ENCODE measurements at regions not wholly inside any gene's neighbourhood (a gene's known extent, or its start where the extent isn't known, plus 50 kb on each side); places are given as distances from the start of the nearest gene placed in this dataset.
"Not testable (repeated sequence)": the region's sequence is repeated elsewhere in the genome, so short reads cannot be mapped to it uniquely, and the experiment has no call there.

GRCh38 chr12:58419196-58419760 lies 477.9 kb downstream of the ATP23 start:
- no peak for TF ChIP-seq CTCF (IDR thresholded peaks at IDR 0.05; ENCODE audit: low read depth, low read length)
- H3K4me3 ChIP-seq (ENCODE audit: low read depth, low read length): no peak overlapping the region

- H3K4me3 ChIP-seq (ENCODE audit: low read depth, low read length): no peak overlapping the region
- no peak for TF ChIP-seq CTCF (IDR thresholded peaks at IDR 0.05; ENCODE audit: low read depth, low read length)
Measured at GRCh38 chr12:58419905-58420304, 478.5 kb downstream of the ATP23 start.

GRCh38 chr12:58420503-58420902 lies 479.1 kb downstream of the ATP23 start:
- H3K4me3 ChIP-seq (ENCODE audit: low read depth, low read length): no peak overlapping the region
- no peak for TF ChIP-seq CTCF (IDR thresholded peaks at IDR 0.05; ENCODE audit: low read depth, low read length)

- H3K4me3 ChIP-seq (ENCODE audit: low read depth, low read length): no peak overlapping the region
- no peak for TF ChIP-seq CTCF (IDR thresholded peaks at IDR 0.05; ENCODE audit: low read depth, low read length)
Measured at GRCh38 chr12:58421990-58422389, 480.6 kb downstream of the ATP23 start.

GRCh38 chr12:58424735-58425392 lies 483.5 kb downstream of the ATP23 start:
- TF ChIP-seq CTCF (IDR thresholded peaks at IDR 0.05; ENCODE audit: low read depth, low read length): no peak
- peak overlapping the region; percentile 20 for H3K4me3 ChIP-seq (ENCODE audit: low read depth, low read length)

GRCh38 chr12:58425481-58426392 lies 484.4 kb downstream of the ATP23 start:
- no peak for TF ChIP-seq CTCF (IDR thresholded peaks at IDR 0.05; ENCODE audit: low read depth, low read length)
- peak overlapping the region; percentile 36 for H3K4me3 ChIP-seq (ENCODE audit: low read depth, low read length)

GRCh38 chr12:58426437-58426836 lies 485.1 kb downstream of the ATP23 start:
- H3K4me3 ChIP-seq (ENCODE audit: low read depth, low read length): not testable (repeated sequence)

All from WI38 (cell line).